RCC 7860 (cell line): ENCODE measurements at regions not wholly inside any gene's neighbourhood (a gene's known extent, or its start where the extent isn't known, plus 50 kb on each side); places are given as distances from the start of the nearest gene placed in this dataset.
A peak's percentile ranks its signal among the peaks of the same experiment; 100 is the strongest.

Experiments
- DNase-seq: peaks from one replicate; pipeline ENCODE4 v3.0.0-alpha.2; 2015; ENCODE audit warnings: low spot score
- FAIRE-seq: peaks from 2 replicates; lab custom pipeline; 2012; peaks lifted over from hg19 to GRCh38; lab: Jason Lieb, UNC

- DNase-seq = no peak
- no peak for FAIRE-seq
Measured at GRCh38 chr22:23522623-23523251, 57.4 kb downstream of the IGLL1 start.

DNA sequence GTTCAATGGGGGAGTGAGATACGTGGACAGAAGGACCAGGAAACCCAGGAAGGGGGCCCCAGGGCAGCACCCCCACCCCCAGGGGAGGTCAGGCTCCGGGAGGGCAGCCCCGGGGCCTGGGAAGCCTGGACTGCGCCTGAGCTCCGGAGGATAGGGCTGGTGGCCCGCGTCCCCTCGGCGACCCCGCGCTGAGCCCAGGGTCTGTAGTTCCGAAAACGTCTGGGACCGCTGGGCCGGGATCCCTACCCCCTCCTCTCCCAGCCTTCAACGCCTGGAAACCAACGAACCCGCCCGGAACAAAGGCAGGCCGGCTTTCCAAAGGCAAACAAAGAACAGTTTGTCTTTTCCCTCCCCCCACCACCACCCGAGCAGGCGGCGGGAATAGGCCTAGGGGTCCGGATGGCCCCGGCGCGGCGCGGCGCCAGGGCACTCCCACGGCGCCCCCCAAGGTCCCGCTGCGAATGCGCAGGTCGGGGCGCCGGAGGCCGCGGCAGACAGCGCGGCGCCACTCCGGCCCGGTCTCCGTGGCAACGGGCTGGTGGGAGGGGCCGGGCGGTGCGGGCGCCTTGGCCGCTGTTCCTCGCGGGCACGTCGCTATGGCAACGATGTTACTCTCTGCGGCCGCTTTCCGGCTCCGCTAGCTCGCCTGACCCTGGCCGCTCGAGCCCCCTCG lies 58.5 kb downstream of the IGLL1 start:
- FAIRE-seq (no peak), DNase-seq (peak; percentile 83)

DNA sequence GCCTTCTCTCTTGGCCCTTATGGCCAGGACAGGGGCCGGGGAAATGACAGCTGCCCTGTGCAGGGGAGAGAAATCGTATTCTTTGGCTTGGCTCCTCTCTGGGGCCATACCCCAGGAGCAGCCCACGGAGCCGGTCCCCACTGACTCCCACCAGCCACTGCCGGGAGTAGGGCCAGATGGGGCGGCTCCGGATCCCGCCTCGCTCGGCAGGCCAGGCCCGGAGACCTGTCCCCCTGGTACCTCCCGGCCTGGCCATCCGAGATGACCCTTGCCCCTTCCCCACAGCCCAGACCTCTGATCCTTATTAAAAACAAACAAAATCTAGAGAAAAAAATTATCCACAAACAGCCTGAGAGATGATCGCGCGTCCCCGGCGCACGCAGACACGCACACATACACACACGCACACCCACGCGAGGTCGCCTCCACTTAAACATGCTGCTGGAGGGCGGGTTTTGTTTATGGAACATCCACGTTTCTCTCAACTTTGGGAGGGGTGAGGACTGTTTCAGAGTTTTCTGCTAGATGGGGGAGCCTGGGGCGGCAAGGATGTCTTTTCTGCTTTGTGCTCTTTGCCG lies 59.1 kb downstream of the IGLL1 start:
- no peak for DNase-seq
- no peak for FAIRE-seq

DNA sequence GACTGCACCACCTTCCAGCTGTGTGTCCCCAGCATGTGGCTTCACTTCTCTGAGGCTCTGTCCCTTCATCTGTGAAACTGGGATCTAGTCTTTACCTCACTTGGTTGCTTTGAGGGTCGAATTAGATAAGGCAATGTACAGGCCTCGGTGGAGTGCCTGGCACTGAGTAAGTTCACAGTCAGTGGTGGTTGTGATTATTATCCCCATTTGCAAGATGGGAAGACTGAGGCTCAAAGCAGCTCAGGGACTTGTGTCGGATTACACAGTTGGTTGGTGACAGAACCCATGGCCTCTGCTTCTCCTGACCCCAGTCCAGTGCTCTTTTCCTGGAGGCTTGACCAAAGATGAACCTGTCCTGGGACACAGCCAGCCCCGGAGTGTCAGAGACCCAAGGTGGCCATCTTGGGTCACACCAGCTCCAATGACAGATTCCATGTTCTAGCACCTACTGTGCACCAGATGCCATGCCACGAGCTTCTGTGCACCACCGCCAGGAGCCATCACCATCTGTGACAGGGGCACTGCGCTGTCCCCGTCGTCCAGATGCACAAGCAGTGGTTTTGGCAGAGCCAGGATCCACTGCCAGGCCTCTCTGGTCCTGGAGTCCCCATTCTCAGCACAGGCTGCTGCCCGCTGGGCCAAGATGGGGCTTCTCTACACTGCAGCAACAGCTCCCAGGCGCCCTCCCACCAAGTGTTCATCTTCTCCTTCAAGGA lies 60.5 kb downstream of the IGLL1 start:
- no peak for FAIRE-seq
- DNase-seq = no peak

DNA sequence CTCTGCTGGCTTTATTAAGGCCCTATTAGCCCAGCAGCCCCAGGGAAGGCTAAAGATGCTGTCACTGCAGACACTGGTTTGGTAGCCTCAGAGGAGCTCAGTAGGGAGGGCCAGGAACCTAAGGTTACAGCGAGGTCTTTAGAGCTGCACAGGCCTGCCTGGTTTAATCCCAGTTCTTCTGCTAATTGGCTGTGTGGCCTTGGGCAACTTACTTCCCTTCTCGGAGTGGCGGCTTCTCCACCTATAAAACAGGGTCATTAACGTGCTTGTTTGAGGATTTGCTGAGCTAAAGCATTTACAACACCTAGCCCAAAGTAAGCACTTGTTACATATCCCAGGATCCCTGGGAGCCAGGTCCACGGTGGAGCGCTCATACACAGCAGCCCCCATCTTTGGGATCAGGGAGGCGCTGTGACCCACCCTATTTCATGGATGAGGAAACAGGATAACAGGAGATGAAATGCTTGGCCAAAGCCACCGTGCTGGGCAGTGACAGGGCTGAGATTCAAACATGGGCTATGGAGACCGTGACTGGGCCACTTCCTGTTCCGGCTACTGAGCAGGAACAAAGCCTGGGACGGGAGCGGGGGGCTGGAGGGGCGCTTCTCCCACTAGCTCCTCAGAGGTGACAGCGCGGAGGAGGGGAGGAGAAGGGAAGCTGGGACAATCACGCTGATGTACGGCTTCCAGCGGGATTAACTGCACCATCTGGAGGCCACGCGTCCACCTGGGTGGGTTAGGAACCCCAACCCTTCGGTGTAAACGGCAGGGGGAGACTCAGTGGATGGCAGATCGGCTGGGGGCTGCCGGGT lies 61.5 kb downstream of the IGLL1 start:
- DNase-seq (no peak), FAIRE-seq (no peak)

GRCh38 chr22:23517804-23518375 lies 62.2 kb downstream of the IGLL1 start:
- DNase-seq = no peak

GRCh38 chr22:23516304-23516703 lies 63.8 kb downstream of the IGLL1 start:
- no peak for DNase-seq

More at GRCh38 chr22:23517804-23518375, 62.2 kb downstream of the IGLL1 start:
- FAIRE-seq = no peak

DNA sequence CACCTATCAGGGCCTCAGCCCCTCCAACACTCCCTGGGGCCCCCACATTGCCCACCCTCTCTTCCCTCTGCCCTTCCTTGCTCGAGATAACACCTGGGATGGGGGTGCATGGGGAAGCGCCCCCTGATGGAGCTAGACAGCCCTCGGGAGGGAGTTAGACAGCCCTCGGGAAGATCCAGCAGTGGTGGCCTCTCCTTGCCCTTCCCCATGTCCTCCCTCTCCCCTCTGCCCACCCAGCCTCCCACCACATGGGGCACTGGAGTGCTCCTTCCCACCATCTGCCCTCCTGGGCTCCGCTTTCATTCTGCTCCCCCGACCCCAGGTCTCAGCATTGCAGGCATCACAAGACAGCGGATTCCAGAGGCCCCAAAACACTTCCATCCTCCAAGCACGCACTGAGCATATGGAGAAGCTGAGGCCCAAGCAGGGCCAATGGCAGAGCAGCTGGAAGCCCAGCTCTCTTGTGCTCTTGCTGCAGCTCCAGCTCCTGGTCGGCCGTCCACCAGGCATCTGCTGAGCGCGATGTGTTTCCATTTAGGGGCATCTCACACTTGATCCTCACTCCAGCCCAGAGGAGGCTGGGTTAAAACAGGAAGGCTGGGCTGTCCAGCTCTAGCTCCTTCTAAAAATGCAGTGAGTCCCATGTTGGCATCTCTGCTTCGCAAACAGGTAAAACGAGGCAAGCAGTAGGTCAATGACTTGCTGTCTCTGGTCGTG lies 65.6 kb downstream of the IGLL1 start:
- DNase-seq = no peak
- no peak for FAIRE-seq

More at GRCh38 chr22:23516304-23516703, 63.8 kb downstream of the IGLL1 start:
- FAIRE-seq = no peak

GRCh38 chr22:23513705-23514104 lies 66.4 kb downstream of the IGLL1 start:
- DNase-seq = no peak
- FAIRE-seq = no peak

GRCh38 chr22:23513133-23513532 lies 67.0 kb downstream of the IGLL1 start:
- no peak for DNase-seq
- no peak for FAIRE-seq

DNA sequence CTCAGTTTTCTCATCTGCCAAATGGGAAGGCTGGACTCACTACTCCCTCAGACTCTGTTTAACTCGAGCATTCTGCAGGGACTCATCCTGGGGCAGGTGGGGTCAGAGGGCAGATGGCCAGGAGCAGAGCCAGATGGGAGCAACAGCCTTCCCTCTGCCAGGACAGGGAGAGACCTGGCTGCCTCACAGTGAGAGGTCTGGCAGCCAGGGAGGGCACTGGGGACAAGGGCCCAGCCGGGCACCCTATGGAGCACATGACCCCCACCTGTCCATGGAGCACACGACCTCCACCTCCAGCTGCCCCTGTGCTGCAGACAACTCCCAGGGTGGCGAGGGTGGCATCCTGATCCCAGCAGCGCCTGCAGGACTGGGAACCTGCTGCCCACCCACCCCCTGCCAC lies 67.4 kb downstream of the IGLL1 start:
- FAIRE-seq (no peak), DNase-seq (no peak)

GRCh38 chr22:23512348-23512705 lies 67.8 kb downstream of the IGLL1 start:
- FAIRE-seq (no peak), DNase-seq (no peak)

GRCh38 chr22:23511627-23512347 lies 68.3 kb downstream of the IGLL1 start:
- no peak for DNase-seq

GRCh38 chr22:23509571-23510302 lies 70.4 kb downstream of the IGLL1 start:
- FAIRE-seq = no peak
- DNase-seq = no peak

More at GRCh38 chr22:23511627-23512347, 68.3 kb downstream of the IGLL1 start:
- FAIRE-seq = no peak

DNA sequence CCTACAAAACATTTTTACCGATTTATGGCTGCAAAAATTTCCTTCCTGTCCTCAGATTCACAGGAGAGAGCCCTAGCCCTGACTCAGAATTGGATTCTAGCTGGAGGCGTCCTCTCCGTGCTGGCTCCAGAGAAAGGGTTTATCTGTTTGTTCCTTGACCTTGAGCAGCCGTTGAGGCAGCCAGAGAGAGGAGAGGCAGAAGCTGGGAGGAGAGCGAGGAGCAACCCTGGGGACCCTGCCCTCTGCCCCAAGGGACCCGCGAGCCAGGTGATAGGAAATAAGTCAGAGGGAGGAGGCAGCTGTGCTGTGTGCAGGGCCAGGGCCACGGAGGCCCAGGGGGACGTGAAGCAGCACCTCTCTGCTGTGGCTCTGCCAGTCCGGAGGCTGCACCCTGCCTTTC lies 75.6 kb downstream of the IGLL1 start:
- DNase-seq (no peak), FAIRE-seq (no peak)

- FAIRE-seq (no peak), DNase-seq (no peak)
Measured at GRCh38 chr22:23503736-23504440, 76.2 kb downstream of the IGLL1 start.

- FAIRE-seq = no peak
- no peak for DNase-seq
Measured at GRCh38 chr22:23503142-23503541, 76.9 kb downstream of the IGLL1 start.

- FAIRE-seq (no peak), DNase-seq (no peak)
Measured at GRCh38 chr22:23501708-23502107, 78.4 kb downstream of the IGLL1 start.
